Hematopoietic multipotent progenitor cell treated with erythropoietin and hydrocortisone succinate and interleukin-3 and kit ligand, for 4 days (in vitro differentiated cells): ENCODE measurements at regions not wholly inside any gene's neighbourhood (a gene's known extent, or its start where the extent isn't known, plus 50 kb on each side); places are given as distances from the start of the nearest gene placed in this dataset.
"Not testable (repeated sequence)": the region's sequence is repeated elsewhere in the genome, so short reads cannot be mapped to it uniquely, and the experiment has no call there.

Experiments used
- DNase-seq: peaks from one replicate; pipeline ENCODE4 v3.0.0-alpha.2; 2015

DNA sequence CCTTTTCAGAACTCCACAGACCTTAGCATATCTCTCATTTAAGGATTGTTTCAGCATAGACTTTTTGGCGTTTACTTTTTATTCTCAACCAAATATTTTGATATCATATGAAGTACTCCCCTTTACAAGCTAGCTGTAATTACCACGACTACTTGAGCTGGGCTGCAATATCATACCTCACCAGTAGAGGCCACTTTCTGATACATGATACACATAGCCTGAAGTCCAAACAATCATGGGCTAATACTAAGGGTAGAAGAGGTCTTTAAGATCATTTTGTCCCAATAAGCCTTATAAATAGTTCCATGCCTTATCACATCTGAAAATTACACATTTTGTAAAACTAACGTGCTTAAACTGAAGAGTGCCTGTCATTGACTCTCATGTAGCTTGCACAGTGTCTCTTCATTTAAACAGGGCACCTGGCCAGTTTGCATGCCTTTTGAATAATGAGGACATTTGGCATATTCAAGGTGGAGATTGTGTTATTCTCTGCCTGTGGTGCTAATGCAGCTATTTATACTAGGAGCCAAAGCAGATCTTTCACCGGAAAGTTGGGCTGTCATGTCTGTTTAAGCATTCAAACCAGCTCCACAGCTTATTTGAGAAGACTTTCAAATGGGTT lies 403.7 kb upstream of the ZMIZ1 start:
- DNase-seq, result peak; percentile 57

DNA sequence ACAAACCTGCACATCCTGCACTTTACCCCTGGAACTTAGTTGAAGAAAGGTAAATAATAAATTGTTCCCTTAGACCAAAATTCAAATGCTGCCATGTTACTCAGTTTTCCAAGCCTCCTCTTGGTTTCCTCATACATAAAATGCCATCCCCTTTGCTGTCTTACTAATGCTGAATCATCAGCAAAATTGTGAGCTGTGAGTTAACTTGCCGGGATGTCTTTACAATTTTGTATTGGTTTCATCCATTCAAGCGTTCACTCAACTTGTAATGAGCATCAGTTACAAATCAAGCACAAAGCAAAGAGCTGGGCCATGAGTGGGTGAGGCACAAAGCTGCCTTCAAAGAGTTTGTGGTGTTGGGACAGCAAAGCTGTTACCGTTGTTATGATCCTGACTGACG lies 395.8 kb upstream of the ZMIZ1 start:
- no peak for DNase-seq

DNA sequence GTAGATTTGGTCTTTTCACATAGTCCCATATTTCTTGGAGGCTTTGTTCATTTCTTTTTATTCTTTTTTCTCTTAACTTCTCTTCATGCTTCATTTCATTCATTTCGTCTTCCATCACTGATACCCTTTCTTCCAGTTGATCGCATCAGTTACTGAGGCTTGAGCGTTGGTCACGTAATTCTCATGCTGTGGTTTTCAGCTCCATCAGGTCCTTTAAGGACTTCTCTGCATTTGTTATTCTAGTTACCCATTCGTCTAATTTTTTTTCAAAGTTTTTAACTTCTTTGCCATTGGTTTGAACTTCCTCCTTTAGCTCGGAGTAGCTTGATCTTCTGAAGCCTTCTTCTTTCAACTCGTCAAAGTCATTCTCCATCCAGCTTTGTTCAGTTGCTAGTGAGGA lies 387.6 kb upstream of the ZMIZ1 start:
- not testable (repeated sequence) for DNase-seq

DNA sequence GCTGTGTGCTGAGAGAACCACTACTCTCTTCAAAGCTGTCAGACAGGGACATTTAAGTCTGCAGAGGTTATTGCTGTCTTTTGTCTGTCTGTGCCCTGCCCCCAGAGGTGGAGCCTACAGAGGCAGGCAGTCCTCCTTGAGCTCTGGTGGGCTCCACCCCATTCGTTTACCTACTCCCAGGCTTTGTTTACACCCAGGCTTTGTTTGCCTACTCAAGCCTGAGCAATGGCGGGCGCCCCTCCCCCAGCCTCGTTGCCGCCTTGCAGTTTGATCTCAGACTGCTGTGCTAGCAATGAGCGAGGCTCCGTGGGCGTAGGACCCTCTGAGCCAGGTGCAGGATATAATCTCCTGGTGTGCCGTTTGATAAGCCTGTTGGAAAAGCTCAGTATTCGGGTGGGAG lies 386.8 kb upstream of the ZMIZ1 start:
- DNase-seq, result not testable (repeated sequence)

DNA sequence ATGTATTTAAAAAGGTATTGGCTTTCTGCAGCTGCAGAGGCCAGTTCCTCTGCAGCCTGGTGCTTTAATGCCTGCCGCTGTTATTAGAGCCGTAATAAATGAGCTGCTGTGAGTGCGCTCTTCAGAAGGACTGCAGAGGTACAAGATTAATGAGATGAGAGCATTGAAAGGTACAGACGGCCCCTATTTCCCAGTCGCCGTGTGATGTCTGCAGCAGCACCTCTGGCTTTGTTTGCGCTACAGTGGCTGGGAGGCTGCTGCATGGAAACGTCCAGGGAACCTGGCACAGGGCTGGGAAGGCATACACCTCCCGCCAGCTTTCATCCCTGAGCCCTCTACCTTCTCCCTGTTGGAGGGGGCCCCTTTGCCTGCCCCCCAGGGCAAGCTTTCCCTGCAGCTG lies 383.8 kb upstream of the ZMIZ1 start:
- DNase-seq, result no peak

DNA sequence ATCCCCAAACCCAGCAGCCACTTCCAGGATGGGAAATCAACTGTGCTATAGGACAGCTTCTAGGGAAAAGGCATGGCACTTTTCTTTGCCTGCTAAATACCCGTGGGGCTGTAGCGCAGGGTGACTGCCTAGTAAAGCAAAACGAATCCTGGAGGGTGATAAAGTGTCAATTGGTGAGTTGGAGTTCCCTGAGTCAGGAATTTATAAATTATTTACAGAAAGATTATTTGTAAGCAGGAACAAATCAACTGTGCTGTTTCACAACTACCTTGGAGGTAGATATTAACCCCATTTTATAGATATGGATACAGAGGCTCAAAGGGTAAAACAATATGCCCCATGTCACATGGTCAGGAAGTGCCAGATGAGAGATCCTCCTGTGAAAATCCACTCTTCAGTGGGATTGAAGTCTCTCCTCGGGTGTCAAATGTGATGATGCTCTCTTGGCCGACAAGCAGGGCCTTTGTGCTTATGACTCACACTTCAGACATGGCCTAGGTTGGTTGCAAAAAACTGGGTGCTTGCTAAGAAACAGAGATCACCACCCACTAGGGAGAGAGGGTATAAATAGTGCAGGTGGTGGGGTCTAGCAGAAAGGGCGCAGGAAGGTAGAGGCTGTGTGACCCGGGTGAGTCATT lies 383.2 kb upstream of the ZMIZ1 start:
- DNase-seq, result no peak

DNA sequence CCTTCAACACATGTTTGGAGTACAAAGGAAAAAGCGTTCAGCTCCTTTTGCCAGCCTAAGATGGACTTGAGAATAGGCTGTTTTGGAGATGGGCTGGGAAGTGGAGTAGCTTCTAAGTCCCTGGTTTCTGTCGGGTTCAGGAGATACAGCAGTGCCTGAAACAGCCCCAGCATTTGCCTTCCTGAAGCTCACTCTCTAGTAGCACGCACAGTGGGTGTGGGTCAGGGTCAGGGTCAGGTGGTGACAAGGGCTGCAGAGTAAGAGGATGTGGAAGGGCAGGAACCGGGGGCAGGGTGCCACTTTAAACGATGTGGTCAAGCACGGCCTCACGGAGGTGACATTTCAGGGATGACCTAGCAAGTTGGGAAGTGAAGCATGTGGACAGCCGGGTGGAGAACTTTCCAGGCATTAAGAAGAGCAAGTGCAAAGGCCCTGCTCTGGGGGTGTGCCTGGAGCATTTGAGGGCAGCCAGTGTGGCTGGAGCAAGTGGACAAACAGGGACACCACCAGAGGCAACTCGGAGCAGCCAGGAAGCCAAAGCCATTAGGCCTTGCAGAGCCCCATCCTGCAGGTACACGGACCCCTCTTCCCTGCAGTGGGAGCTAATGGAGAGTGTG lies 382.2 kb upstream of the ZMIZ1 start:
- DNase-seq, result no peak

DNA sequence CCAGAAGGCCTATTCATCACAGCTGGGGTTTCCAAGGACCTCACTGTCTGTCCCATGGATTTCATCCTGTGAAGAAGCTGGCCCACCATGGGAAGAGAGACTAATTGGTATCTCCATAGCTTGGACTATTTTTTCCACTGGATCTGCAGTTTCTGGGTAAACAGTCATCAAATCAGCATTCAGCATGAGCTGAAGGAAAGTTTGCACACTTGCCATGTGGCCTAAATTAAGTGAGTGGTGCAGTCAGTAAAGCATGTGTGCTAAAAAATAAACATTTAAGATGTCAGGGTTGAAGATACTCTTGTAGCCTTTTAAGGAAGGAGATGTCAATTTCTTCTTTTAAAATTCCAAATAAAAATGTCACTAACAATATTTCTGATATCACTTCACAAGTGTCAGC lies 381.1 kb upstream of the ZMIZ1 start:
- no peak for DNase-seq

DNA sequence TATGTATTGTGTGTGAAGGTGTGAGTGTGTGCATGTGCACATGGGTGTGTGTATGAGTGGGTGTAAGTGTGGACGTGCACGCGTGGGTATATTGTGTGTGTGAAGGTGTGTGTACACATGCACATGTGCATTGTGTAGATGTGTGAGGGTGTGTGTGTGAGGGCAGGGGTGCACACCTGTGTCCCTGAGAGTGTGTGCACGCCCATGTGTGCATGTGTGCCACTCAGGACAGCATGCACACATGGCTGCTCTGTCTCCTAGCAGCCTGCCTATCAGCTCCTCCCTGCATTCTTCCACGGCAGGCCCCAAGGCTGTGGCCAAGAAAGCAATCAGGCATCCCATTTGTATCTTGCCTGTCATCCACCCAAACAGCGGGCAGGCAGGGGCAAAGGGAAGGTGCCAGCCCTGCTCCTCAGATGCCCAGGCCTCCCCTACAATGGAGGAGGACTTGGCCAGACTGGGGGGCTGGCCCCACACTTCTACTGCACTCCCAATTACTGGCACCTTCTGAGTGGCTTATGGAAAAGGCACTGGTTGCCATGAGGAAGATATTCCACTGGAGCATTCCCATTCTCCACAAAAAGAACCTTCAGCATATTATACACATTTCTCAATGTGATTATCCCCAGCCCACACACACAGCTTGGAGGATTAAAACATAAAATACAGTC lies 380.4 kb upstream of the ZMIZ1 start:
- no peak for DNase-seq

DNA sequence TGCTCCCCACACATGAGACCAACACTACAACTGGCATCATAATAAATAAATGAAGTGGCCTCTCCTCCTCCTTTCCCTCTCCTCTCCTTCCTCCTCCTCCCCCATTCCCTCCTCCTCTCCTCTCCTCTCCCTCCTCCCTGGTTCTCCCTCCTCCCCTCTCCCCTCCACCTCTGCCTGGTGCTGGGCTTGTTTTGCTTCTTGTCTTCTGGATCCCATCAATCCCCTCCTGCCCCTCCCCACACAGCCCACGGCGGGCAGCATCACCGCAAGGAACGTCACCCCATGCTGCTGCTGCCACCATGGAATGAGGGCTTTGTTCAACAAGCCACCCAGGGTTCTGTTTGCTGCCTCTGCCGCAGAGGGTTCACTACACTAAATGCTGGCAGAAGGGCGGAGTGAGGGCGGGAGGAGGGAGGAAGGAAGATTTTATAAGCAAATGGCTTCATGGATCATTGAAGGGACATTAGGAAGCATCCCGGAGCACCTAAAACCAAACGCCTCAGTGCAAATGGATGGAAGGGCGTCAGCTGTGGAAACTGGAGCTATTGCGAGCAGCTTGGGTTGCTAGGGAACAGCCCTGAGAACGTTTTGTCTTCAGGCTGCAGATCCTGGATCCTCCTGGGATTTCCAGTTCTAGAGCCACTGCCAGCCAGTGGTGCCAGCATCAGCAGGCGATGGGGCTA lies 379.7 kb upstream of the ZMIZ1 start:
- DNase-seq, result no peak

DNA sequence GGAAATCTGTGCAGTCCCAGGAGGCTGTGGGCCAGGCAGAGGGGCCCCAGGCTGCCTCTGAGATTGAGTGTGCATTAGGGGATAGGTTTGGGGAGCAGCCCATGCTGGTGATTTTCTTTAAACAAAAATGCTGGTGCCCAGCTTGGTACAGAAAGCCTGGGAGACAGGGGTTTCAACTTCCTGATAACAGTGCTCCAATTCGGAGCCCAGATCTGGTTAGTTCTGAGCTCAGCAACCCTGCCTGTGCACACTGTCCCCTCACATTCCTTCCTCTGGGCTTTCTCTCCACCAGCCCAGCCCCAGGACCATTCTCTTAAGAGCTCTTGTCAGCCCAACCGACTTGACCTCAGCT lies 379.2 kb upstream of the ZMIZ1 start:
- DNase-seq, result no peak

DNA sequence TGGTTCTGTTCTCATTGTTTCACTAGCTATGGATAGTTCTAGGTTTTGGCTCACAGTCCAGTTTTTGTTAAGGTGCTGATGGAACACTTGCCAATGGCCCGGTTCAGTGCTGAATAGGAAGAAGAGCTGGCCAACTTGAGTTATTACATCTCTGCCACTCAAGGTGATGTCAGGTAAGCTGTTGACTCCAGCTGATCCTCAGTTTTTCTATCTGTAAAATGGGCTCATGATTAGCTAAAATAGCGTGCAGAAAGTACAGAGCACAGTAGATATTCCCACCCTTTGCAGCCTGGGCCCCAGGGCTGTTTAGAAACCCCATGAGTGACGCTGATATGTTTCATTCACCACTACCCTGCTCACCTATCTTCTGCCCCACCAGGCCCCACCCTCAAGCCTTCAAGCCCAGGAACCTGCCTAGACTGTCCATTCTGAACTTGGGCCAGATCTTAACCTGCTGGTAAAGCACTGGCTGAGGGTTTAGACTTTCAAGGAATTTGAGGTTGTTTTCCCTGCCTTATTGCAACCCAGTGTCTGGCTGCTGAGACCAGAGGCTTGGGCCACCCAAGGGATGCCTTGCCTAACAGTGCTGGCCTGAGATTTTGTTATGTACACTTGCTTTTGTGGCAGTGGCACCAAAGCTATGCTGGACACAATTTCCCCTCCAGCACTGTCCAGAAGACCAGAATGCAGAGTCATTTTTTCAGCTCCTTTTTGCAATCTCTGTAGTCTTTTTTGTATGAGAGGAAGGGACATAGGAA lies 378.2 kb upstream of the ZMIZ1 start:
- DNase-seq, result no peak

DNA sequence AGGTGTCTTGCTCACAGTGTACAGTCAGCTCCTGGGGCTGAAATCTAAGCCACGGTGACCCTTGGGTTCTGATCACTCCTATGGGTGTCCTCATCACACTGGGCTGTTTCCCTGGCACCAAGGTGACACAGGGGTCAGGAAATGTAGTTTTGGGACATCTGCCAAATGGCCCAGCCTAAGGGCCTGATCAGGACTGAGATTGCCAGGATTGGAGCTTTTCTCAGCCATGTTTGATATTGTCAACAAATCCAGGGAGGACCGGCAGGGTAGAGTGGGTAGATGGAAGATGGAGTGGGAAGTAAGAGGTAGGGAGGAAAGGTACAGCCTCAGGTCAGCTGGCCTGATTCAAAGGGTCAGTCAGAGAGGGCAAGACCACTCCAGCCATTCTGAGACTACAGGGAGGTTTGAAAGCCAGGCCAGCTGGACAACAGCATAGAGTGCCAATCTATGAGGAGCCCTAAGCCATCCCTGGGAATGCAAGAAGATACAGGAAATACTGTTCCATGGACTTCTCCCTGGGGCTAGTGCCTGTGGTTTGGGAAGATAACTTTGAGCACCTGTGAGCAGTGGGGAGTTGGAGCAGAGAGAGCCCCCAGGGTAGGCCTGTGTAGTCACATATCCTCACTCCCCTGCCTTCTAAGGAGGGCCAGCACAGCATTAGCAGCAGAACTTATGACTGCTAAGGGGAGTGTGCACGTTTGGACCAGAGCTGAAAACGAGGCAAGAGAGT lies 377.3 kb upstream of the ZMIZ1 start:
- no peak for DNase-seq

DNA sequence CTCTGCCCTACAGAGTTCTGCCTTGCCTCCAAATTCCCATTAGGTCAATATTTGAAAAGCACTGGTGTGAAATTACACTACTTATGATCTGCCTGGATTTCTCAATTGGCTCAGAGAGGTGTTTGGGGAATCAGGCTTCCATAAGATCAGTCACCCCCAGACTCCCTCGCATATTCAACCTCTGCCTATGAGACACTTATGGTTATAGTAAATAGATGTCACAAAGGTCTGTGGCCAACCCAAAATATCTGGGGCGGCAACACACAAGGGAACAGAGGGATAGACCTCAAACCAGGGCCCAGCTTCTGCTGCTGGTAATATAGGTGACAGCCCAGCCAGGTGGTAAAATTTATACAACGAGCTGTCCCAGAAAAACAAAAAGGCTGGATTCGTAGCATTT lies 376.7 kb upstream of the ZMIZ1 start:
- DNase-seq, result no peak

DNA sequence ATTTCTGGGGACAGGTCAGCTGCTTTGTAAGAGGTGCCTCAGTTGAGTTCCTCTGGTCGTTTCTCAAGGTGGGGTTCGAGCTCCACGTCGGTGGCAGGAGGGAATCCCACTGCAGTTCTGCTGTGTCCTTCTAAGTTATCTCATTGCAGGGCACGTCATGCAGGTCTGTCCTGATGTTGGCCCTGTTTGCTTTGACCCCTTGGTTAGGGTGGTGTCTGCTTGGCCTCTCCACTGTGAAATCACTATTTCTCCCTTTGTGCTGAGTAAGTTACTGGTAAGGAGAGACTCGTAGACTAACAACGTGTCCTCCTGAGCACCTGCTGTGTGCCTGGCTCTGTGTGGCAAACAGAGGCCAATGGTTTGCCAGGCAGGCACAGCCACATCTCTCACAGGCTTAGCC lies 372.9 kb upstream of the ZMIZ1 start:
- DNase-seq, result no peak

DNA sequence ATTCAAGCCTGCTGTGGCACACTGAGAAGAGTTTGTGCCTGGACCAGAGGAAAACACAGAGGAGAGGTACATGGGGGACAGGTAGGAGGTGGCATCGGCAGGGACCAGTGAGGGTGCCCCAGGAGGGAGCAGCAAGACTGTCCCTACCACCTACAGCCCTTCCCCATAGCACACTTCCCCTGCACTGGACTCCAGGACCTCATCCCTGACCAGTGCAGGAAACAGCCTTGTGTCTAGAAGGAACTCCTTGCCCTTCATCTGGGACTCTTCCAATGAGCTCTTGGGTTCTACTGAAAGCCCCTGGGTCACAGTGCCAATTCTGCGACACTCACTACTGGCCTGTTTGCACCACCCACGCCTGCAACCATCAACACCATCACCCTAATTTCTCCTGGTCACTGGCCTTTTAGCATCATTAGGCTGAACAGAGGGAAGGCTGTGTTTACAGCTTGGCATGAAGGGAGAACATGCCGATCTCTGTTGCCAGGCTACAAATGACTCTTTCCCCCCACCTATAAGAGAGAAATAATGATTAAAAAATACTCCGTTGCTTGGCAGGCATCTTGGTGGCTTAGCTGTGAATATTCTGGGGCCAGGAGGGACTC lies 371.9 kb upstream of the ZMIZ1 start:
- no peak for DNase-seq

DNA sequence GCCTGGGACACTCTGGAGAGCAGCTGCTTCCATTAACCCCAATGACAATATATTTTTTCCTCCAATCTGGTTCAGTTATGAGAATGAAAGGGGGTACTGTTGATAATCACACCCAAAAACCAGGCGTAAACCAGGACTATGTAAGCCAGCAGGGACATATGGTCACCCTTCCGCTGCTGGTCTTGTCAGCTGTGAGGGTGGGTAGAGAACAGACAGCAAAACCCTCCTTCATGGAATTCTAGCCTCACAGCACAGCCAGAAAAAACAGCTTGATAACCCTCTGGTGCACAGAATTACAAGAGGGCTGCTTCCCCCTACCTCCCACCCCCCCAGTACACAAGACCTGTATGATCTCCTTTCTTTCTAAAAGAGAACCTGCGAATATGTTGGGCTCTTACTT lies 368.8 kb upstream of the ZMIZ1 start:
- DNase-seq, result no peak

DNA sequence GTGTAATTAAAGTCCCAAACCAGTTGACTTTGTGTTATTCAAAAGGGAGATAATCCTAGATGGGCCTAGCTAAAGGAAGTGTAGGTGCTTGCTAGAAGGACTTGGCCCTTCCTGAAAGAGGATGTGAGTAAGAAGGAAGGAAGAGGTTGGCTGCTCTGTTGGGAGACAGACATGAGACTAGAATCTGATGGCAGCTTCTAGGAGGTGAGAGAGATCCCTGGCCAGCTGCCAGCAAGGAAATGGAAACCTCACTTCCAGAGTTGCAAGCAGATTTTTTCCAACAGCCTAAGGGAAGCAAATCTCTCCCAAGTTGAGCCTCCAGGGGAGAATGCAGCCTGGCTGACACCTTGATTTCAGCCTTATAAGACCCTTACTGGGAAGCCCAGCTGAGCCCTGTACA lies 368.4 kb upstream of the ZMIZ1 start:
- DNase-seq, result peak; percentile 12

DNA sequence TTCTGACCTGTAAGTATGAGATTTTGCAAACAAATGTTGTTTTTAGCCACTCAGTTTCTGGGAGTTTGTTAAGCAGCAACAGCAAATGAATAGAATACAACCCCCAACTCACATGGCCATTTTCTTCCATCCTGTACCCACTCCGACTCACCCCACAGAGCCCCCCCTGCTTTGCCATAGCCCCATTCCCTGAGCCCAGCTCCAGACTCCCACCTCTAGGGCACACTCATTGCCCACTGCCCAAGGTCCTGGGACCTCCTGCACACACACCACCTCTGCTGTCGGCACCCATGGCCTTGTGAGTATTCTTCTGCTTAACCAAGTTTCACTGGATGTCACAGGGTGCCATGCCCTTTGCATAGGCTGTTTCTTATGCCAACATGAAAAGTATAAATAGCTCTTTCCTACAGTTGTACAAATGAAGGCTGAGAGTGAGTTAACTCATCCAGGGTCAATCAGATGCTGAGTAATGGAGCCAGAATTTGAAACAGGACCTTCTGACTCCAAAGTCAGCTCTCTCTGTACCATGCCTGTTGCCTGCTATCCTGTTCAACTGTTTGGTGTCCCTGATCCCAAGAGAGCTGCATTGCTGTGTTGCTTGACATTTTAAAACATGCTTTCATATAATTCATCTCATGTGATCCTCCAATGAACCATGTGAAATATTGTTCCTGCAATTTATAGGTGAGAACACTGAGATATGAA lies 367.8 kb upstream of the ZMIZ1 start:
- no peak for DNase-seq

DNA sequence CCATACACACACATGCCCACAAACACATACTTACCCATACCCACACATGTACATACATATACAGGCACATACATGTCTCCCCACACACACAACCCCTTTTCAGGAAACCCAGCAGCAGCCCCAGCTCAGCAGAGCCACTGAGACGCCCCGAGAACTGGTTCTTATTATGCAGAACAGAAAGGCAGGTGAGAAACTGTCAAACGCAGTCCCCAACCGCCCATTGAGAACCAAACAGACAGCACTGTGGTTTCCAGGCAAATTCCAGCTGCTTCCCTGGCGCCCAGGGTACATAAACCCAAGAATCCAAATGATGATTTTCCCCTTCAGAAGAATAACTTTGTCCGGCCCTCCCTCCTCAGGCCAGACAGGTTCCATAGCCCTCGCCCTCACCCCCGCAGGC lies 366.6 kb upstream of the ZMIZ1 start:
- DNase-seq, result no peak

DNA sequence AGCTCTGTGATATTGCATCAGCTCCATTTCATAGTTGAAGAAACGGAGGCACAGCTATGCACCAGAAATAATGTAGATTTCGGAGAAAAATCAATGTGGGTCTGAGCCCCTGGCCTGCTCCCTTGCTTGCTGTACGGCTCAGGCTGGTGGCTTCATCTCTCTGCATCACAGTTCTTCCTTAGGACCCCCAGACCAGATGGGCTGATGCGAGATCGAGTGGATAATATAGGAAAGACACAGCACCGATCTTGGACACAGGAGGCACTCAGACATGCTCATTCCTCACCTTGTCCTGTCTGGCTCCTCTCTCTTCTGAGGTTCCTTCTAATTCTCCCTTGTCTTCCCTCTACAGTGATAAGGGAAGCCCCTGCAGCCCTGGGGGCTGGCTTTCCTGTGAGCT lies 365.9 kb upstream of the ZMIZ1 start:
- DNase-seq, result no peak
